ENCODE measurements at regions not wholly inside any gene's neighbourhood (a gene's known extent, or its start where the extent isn't known, plus 50 kb on each side); places are given as distances from the start of the nearest gene placed in this dataset.

- TF ChIP-seq CTCF (IDR thresholded peaks at IDR 0.05; ENCODE audit: low read depth, low read length) (no peak), EZH2phosphoT487 (IDR thresholded peaks at IDR 0.05; ENCODE audit: low read depth) (no peak)
Observed at GRCh38 chr13:26942184-26942583, 181.6 kb upstream of the GPR12 start.

All from OCI-LY3 (cell line).